Activated T-cell treated with anti-CD3 and anti-CD28 coated beads for 1 hour (primary cell): ENCODE measurements at regions not wholly inside any gene's neighbourhood (a gene's known extent, or its start where the extent isn't known, plus 50 kb on each side); places are given as distances from the start of the nearest gene placed in this dataset.
"Not testable (repeated sequence)": the region's sequence is repeated elsewhere in the genome, so short reads cannot be mapped to it uniquely, and the experiment has no call there.

Source experiments
- DNase-seq: peaks from one replicate; pipeline ENCODE4 v3.0.0-alpha.2; 2020; ENCODE audit warnings: low read depth

- no peak for DNase-seq
Measured at GRCh38 chr6:6815732-6816131, 227.2 kb downstream of the LY86 start.

- DNase-seq: no peak
Measured at GRCh38 chr6:6816716-6817115, 228.2 kb downstream of the LY86 start.

GRCh38 chr6:6818078-6818639 is 229.6 kb downstream of the LY86 start:
- DNase-seq: no peak

GRCh38 chr6:6820641-6821238 is 232.2 kb downstream of the LY86 start:
- DNase-seq: no peak

GRCh38 chr6:6821639-6822261 is 233.2 kb downstream of the LY86 start:
- no peak for DNase-seq

GRCh38 chr6:6823030-6823429 is 234.5 kb downstream of the LY86 start:
- DNase-seq: no peak

- DNase-seq: no peak
Measured at GRCh38 chr6:6823568-6824224, 235.2 kb downstream of the LY86 start.

GRCh38 chr6:6824381-6824780 is 235.9 kb downstream of the LY86 start:
- no peak for DNase-seq

- no peak for DNase-seq
Measured at GRCh38 chr6:6825193-6825784, 236.8 kb downstream of the LY86 start.

- no peak for DNase-seq
Measured at GRCh38 chr6:6826095-6826901, 237.8 kb downstream of the LY86 start.

- DNase-seq: no peak
Measured at GRCh38 chr6:6826961-6827360, 238.4 kb downstream of the LY86 start.

GRCh38 chr6:6829872-6830685 is 241.6 kb downstream of the LY86 start:
- DNase-seq: no peak

GRCh38 chr6:6830686-6831063 is 242.2 kb downstream of the LY86 start:
- DNase-seq: not testable (repeated sequence)

GRCh38 chr6:6832439-6832838 is 243.9 kb downstream of the LY86 start:
- DNase-seq: no peak

- no peak for DNase-seq
Measured at GRCh38 chr6:6834356-6835222, 246.1 kb downstream of the LY86 start.

GRCh38 chr6:6835223-6835503 is 246.6 kb downstream of the LY86 start:
- no peak for DNase-seq

GRCh38 chr6:6836609-6837406 is 248.3 kb downstream of the LY86 start:
- DNase-seq: no peak

- no peak for DNase-seq
Measured at GRCh38 chr6:6837541-6838080, 249.1 kb downstream of the LY86 start.

GRCh38 chr6:6840831-6841291 is 252.3 kb downstream of the LY86 start:
- no peak for DNase-seq
